Testis (tissue), 2 donors: ENCODE measurements at regions not wholly inside any gene's neighbourhood (a gene's known extent, or its start where the extent isn't known, plus 50 kb on each side); places are given as distances from the start of the nearest gene placed in this dataset.

Experiments used
- DNase-seq: peaks from one replicate; pipeline ENCODE4 v3.0.0-alpha.2; 2019
- H3K27ac ChIP-seq, 2 donors: fragments of 200-600 bp; sonication (generic); one replicate each; pipeline ENCODE4 v1.5.1; 2019
- H3K27me3 ChIP-seq: fragments of 200-600 bp; sonication (generic); one replicate; pipeline ENCODE4 v1.5.1; 2019
- H3K36me3 ChIP-seq: fragments of 200-600 bp; sonication (generic); one replicate; pipeline ENCODE4 v1.5.1; 2017; ENCODE audit warnings: low read depth; ENCODE audit errors: missing control alignments
- H3K4me1 ChIP-seq: fragments of 200-600 bp; sonication (generic); one replicate; pipeline ENCODE4 v1.5.1; 2019
- H3K4me3 ChIP-seq, 2 donors: fragments of 200-600 bp; sonication (generic); one replicate each; pipeline ENCODE4 v1.5.1; 2017 to 2019
- H3K9me3 ChIP-seq: fragments of 200-600 bp; sonication (generic); one replicate; pipeline ENCODE4 v1.5.1; 2017
- CTCF ChIP-seq, 3 experiments: fragments of 450-650 bp in 2 of 3; fragments of 200-600 bp in 1 of 3; sonication (generic) in 1 of 3; IDR thresholded peaks; one replicate each; pipeline ENCODE4 v1.5.1; 2016 to 2019; ENCODE audit warnings: antibody characterized with exemption in 3 of 3, mild to moderate bottlenecking in 2 of 3, moderate library complexity in 1 of 3
- POLR2A ChIP-seq: fragments of 450-650 bp; IDR thresholded peaks from one replicate; pipeline ENCODE4 v1.6.1; 2017; ENCODE audit warnings: antibody characterized with exemption, mild to moderate bottlenecking, moderate library complexity
- WGBS, 2 donors: methylation state at CpG; one replicate each; pipeline ENCODE4 v1.1.5; 2018; 5-methylcytosine and 5-hydroxymethylcytosine counted together
- intact Hi-C: fragments of 100-400 bp; cut with DNase I; formaldehyde crosslinking; loops from one replicate; pipeline ENCODE4 v1.15.1; 2023; ENCODE audit warnings: low total_unique reads

DNA sequence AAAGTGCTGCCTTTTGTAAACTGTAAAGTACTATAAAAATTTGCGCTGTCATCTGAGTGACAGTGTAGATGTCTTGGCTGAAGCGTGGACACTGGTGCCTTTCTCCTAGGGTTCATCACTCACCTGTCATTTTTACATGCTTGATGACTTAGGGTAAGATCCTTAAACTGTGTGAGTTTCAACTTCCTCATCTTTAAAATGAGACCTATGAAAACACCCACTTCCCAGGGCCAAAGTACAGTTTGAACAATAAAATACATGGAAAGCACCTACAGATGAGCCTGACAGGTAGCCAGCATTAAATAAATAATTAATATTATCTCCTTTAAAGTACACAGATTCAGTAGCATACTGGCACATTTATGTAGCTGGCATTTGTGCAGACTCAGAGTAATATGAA lies 309.9 kb downstream of the CHRM3 start:
- Histone ChIP-seq H3K27ac (no peak overlapping the region), H3K4me3 (no peak overlapping the region), H3K4me1 (no peaks in the 10 kb centered on the region), H3K36me3 (no peaks in the 10 kb centered on the region), H3K27me3 (no peaks in the 10 kb centered on the region), H3K9me3 (no peaks in the 10 kb centered on the region)
- intact Hi-C loops = no loop called here
- 93 to 100% methylated on average over 2 of the region's 2 CpGs for WGBS, 2 donors
- TF ChIP-seq POLR2A = no peak
- TF ChIP-seq CTCF (IDR thresholded peaks at IDR 0.05) = no peak
- DNase-seq = no peak

DNA sequence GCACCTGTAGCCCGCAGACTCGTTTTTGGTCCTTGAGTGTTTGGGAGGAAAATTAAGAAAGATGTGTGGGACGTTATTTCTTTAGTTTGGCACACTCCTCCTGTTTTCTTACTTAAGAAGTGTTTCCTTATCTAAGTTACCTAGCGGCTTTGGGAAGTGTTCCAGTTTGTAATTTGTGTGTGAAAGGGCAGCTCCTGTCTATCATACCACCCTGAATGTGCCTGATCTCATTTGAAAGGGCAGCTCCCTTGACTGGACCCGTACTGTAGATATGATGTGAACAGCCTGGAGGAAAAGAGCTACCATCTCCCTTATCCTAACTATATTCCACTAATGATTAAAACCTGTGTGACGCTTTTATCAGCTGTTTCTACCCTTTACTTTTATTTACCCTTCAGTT lies 314.3 kb downstream of the CHRM3 start:
- Histone ChIP-seq H3K36me3 (no peaks in the 10 kb centered on the region), H3K27ac (no peak overlapping the region), H3K27me3 (no peaks in the 10 kb centered on the region), H3K9me3 (no peaks in the 10 kb centered on the region), H3K4me1 (no peaks in the 10 kb centered on the region), H3K4me3 (no peak overlapping the region)
- no peak for TF ChIP-seq CTCF (IDR thresholded peaks at IDR 0.05)
- intact Hi-C loops = no loop called here
- WGBS, 2 donors = 54 to 61% methylated on average over 6 of the region's 6 CpGs
- DNase-seq = no peak

DNA sequence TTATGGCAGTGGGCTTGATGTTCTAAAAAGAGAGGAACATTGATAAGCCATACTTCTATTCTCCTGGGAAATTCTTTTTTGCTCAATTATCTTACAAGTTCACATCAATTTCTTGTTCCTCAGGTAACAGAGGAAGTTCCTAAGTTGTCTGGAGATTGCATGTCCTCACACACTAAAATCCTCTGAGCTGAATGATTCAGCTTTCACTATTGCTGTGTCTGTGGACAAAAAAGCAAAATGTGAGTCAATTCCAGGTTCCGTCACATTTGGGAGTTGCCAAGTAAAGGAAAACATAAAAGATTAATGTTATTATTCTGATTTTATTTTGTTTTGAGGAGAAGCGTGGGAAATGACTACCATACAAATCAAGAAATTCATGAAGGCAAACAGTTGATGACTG lies 316.7 kb downstream of the CHRM3 start:
- 89 to 94% methylated on average over 2 of the region's 2 CpGs for WGBS, 2 donors
- intact Hi-C loops = no loop called here
- TF ChIP-seq POLR2A (no peak), CTCF (IDR thresholded peaks at IDR 0.05) (no peak)
- no peaks in the 10 kb centered on the region for H3K9me3 ChIP-seq
- no peaks in the 10 kb centered on the region for H3K4me1 ChIP-seq
- no peaks in the 10 kb centered on the region for H3K36me3 ChIP-seq
- no peak overlapping the region for H3K4me3 ChIP-seq
- H3K27ac ChIP-seq = no peak overlapping the region
- H3K27me3 ChIP-seq = no peaks in the 10 kb centered on the region
- no peak for DNase-seq

- DNase-seq = no peak
- Histone ChIP-seq H3K27ac (no peak overlapping the region), H3K9me3 (no peaks in the 10 kb centered on the region), H3K36me3 (no peaks in the 10 kb centered on the region), H3K4me3 (no peak overlapping the region), H3K27me3 (no peaks in the 10 kb centered on the region), H3K4me1 (no peaks in the 10 kb centered on the region)
- 57 to 68% methylated on average over 3 to 5 of the region's 5 CpGs for WGBS, 2 donors
- intact Hi-C loops = no loop called here
- TF ChIP-seq POLR2A (no peak), CTCF (IDR thresholded peaks at IDR 0.05) (no peak)
Measured at GRCh38 chr1:239706245-239706892, 320.0 kb downstream of the CHRM3 start.

DNA sequence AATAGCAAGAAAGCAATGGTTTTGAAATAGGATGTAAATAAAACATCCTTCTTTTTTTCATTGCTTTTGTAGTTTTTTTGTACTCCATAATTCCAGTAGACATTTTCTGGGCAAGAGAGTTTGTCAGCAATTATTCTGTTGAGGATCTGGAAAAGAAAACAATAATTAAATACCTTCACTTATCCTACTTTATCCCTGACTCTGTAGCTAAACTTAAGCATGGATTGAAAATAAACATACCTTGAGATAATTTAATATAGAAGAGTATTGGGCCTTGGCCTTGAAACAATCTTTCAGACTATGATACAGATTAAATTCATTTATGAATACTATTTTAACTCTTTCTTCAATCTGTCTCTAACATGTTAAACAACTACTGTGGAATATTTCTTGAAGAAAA lies 321.2 kb downstream of the CHRM3 start:
- TF ChIP-seq POLR2A = no peak
- no peak for TF ChIP-seq CTCF (IDR thresholded peaks at IDR 0.05)
- Histone ChIP-seq H3K4me3 (no peak overlapping the region), H3K4me1 (no peaks in the 10 kb centered on the region), H3K9me3 (no peaks in the 10 kb centered on the region), H3K27ac (no peak overlapping the region), H3K36me3 (no peaks in the 10 kb centered on the region), H3K27me3 (no peaks in the 10 kb centered on the region)
- intact Hi-C loops = no loop called here
- no peak for DNase-seq
